ENCODE measurements at regions not wholly inside any gene's neighbourhood (a gene's known extent, or its start where the extent isn't known, plus 50 kb on each side); places are given as distances from the start of the nearest gene placed in this dataset.
A peak's percentile ranks its signal among the peaks of the same experiment; 100 is the strongest.
"Not testable (repeated sequence)": the region's sequence is repeated elsewhere in the genome, so short reads cannot be mapped to it uniquely, and the experiment has no call there.

GRCh38 chr13:24563087-24563486, 50.5 kb upstream of the PARP4 start:
- in situ Hi-C loops (cut with HindIII; ENCODE audit: low sequenced_read_pairs): no loop called here
- H3K4me3 ChIP-seq (ENCODE audit: low read depth, low read length): no peak overlapping the region
- DNase-seq (ENCODE audit: low read depth, low spot score): no peak
- no peak for TF ChIP-seq CTCF (IDR thresholded peaks at IDR 0.05; ENCODE audit: low read depth, low read length)

- H3K4me3 ChIP-seq (ENCODE audit: low read depth, low read length); in situ Hi-C loops (cut with HindIII; ENCODE audit: low sequenced_read_pairs): not testable (repeated sequence)
- peak; percentile 45 for DNase-seq (ENCODE audit: low read depth, low spot score)
These were observed 51.4 kb upstream of the PARP4 start for GRCh38 chr13:24563971-24564370.

- no peak for DNase-seq (ENCODE audit: low read depth, low spot score)
- H3K4me3 ChIP-seq (ENCODE audit: low read depth, low read length): no peak overlapping the region
- in situ Hi-C loops (cut with HindIII; ENCODE audit: low sequenced_read_pairs): no loop called here
- TF ChIP-seq CTCF (IDR thresholded peaks at IDR 0.05; ENCODE audit: low read depth, low read length): no peak
These were observed 52.3 kb upstream of the PARP4 start for GRCh38 chr13:24564881-24565280.

- in situ Hi-C loops (cut with HindIII; ENCODE audit: low sequenced_read_pairs); DNase-seq (ENCODE audit: low read depth, low spot score); H3K4me3 ChIP-seq (ENCODE audit: low read depth, low read length): not testable (repeated sequence)
These were observed 55.0 kb upstream of the PARP4 start for GRCh38 chr13:24567593-24567992.

- H3K4me3 ChIP-seq (ENCODE audit: low read depth, low read length): no peak overlapping the region
- no peak for DNase-seq (ENCODE audit: low read depth, low spot score)
- in situ Hi-C loops (cut with HindIII; ENCODE audit: low sequenced_read_pairs): no loop called here
- no peak for TF ChIP-seq CTCF (IDR thresholded peaks at IDR 0.05; ENCODE audit: low read depth, low read length)
These were observed 62.3 kb upstream of the PARP4 start for GRCh38 chr13:24574847-24575246.

GRCh38 chr13:24580315-24580714, 67.7 kb upstream of the PARP4 start:
- DNase-seq (ENCODE audit: low read depth, low spot score): peak; percentile 32
- in situ Hi-C loops (cut with HindIII; ENCODE audit: low sequenced_read_pairs); H3K4me3 ChIP-seq (ENCODE audit: low read depth, low read length): not testable (repeated sequence)
- TF ChIP-seq CTCF (IDR thresholded peaks at IDR 0.05; ENCODE audit: low read depth, low read length): peak; percentile 52

- DNase-seq (ENCODE audit: low read depth, low spot score); H3K4me3 ChIP-seq (ENCODE audit: low read depth, low read length); in situ Hi-C loops (cut with HindIII; ENCODE audit: low sequenced_read_pairs): not testable (repeated sequence)
These were observed 69.0 kb upstream of the PARP4 start for GRCh38 chr13:24581578-24581977.

GRCh38 chr13:24591697-24592096, 79.1 kb upstream of the PARP4 start:
- H3K4me3 ChIP-seq (ENCODE audit: low read depth, low read length); in situ Hi-C loops (cut with HindIII; ENCODE audit: low sequenced_read_pairs); DNase-seq (ENCODE audit: low read depth, low spot score): not testable (repeated sequence)

GRCh38 chr13:24597906-24598670, 82.1 kb upstream of the ATP12A start:
- in situ Hi-C loops (cut with HindIII; ENCODE audit: low sequenced_read_pairs); H3K4me3 ChIP-seq (ENCODE audit: low read depth, low read length); DNase-seq (ENCODE audit: low read depth, low spot score): not testable (repeated sequence)

- DNase-seq (ENCODE audit: low read depth, low spot score); H3K4me3 ChIP-seq (ENCODE audit: low read depth, low read length); in situ Hi-C loops (cut with HindIII; ENCODE audit: low sequenced_read_pairs): not testable (repeated sequence)
These were observed 81.0 kb upstream of the ATP12A start for GRCh38 chr13:24599019-24599791.

All from astrocyte of the spinal cord (primary cell).